ENCODE measurements at regions not wholly inside any gene's neighbourhood (a gene's known extent, or its start where the extent isn't known, plus 50 kb on each side); places are given as distances from the start of the nearest gene placed in this dataset.

DNA sequence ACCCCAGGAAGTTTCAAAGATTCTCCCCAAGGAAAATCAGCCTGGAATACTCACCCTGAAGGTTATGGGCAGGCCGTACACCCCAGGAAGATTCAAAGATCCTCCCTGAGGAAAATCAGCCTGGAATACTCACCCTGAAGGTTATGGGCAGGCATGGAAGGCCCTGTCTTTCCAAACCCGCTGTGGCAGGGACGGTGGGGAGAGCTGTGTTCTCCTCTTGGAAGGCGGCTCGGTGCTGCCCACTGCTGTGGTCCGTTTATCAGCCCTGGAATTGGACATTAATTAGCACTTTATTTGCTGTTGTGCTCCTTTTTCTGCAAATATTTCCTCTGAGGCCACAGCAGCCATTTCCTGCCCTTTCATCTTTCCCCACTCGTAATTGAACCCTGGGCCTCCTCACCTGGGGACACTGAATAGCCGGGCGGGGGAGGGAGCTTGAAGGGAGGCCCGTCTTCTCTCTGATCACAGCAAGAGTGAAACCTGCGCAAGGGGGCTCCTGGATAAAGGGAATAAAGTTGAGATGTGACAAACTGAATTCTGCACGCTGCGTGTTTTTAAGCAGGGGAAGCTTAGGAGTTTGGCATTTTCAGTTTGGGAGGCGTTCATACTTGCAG lies 308.7 kb upstream of the SALL3 start:
- Mint-ChIP-seq H3K4me3 (no peak overlapping the region), H3K36me3 (ENCODE audit: low read depth) (no peaks in the 10 kb centered on the region), H3K4me1 (ENCODE audit: low read depth) (no peaks in the 10 kb centered on the region), H3K27ac (no peak overlapping the region), H3K27me3 (ENCODE audit: low read depth) (no peaks in the 10 kb centered on the region), H3K9me3 (ENCODE audit: insufficient read depth) (no peaks in the 10 kb centered on the region)
- ChIA-PET CTCF (no interaction called here), POLR2A (no interaction called here)
- DNase-seq, result no peak
- no peak for ATAC-seq

DNA sequence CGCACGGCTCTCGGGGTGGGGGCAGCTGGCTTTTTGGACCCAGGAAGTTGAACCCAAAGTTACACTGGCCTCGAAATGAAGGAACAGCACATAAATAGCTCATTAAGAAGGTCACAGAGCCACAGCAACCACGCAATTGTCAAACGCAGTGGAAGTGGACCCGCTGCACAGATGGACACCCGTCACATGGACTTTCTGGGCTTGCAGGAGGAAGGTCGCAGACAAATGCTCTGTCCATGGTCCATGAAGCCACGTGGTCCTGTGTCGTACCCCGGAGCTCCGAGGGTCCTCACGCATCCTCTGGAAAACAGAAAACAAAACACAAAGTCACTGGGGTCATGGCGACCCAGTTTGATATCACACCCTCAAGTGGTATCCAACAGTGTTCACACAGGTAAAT lies 308.1 kb upstream of the SALL3 start:
- ATAC-seq (no peak), DNase-seq (no peak)
- H3K9me3 Mint-ChIP-seq (ENCODE audit: insufficient read depth), result no peaks in the 10 kb centered on the region
- no peak overlapping the region for H3K4me3 Mint-ChIP-seq
- ChIA-PET POLR2A (no interaction called here), CTCF (no interaction called here)
- no peaks in the 10 kb centered on the region for H3K36me3 Mint-ChIP-seq (ENCODE audit: low read depth)
- H3K4me1 Mint-ChIP-seq (ENCODE audit: low read depth), result no peaks in the 10 kb centered on the region
- no peaks in the 10 kb centered on the region for H3K27me3 Mint-ChIP-seq (ENCODE audit: low read depth)
- H3K27ac Mint-ChIP-seq, result no peak overlapping the region

DNA sequence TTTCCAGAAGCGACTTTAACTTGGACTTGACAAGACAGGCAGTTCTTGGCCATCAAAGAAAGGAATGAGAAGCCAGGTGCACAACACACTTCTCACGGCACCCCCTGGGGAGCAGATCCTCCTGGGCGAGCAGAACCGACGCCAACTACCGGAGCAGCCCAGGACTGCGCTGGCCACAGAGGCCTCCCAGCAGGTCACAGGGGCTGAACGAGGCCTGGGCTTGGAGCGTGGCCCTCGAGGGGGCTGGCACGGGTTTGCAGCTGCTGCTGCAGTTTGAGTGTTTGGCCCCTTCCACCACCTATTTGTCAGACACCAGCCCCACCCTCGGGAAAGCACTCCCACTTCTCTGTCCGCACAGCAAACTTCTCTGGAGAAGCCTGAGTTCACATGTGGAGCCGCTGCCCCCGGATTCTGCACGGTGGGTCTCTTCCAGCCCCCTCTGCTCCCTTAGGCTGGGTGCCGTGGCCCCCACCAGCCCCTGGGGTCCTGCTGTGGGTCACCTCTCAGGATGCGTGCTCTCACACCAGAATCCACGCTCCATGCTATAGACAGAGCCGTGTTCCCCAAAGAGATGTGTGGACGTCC lies 306.7 kb upstream of the SALL3 start:
- no peak overlapping the region for H3K27ac Mint-ChIP-seq
- ChIA-PET POLR2A (no interaction called here), CTCF (no interaction called here)
- ATAC-seq (no peak), DNase-seq (no peak)
- H3K9me3 Mint-ChIP-seq (ENCODE audit: insufficient read depth), result no peaks in the 10 kb centered on the region
- no peaks in the 10 kb centered on the region for H3K27me3 Mint-ChIP-seq (ENCODE audit: low read depth)
- H3K36me3 Mint-ChIP-seq (ENCODE audit: low read depth), result no peaks in the 10 kb centered on the region
- H3K4me1 Mint-ChIP-seq (ENCODE audit: low read depth), result no peaks in the 10 kb centered on the region
- H3K4me3 Mint-ChIP-seq, result no peak overlapping the region

DNA sequence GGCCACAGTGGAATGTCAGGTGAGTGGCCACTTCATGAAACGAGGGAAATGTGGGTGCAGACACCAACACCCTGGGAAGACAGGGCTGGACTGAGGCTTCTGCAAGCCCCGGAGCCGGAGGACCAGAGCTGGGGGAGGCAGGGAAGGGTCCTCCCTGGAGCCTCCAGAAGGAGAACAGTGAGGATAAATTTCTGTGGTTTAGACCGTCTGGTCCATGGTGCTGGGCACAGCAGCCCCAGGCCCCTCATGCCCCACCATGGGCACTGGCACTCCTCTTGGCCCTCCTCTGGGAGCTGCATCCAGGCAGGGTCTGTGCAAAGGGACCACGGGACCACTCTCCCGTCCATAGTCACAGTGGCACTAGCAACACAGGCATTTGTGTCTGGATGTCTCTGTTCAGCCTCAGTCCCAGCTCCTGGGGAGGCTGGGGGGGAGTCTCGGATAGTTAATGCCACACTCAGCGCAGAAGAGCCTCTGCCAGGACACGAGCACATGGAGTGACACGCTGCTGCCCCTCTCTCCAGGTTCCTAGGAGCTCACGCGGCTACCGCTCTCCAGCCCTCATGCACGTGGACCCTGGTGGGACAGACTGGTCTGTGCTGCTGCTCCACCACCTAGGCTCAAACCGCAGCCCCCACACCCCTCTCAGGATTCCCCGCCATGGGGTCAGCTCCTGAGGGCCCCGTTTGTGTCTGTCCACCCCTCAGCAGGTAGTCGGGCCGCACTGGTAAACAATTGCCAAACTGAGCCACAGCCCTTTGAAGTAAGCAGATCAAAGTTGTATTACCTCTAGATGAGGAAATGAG lies 305.9 kb upstream of the SALL3 start:
- no peak overlapping the region for H3K4me3 Mint-ChIP-seq
- H3K27me3 Mint-ChIP-seq (ENCODE audit: low read depth), result no peaks in the 10 kb centered on the region
- no peak overlapping the region for H3K27ac Mint-ChIP-seq
- ChIA-PET POLR2A (interaction anchor here (0.6 kb wide), 1 partner anchor 285 kb away, joined by 3 read pairs; no protein-coding TSS in a partner anchor), CTCF (no interaction called here)
- H3K4me1 Mint-ChIP-seq (ENCODE audit: low read depth), result peaks cover 3% of the 10 kb centered on the region
- no peaks in the 10 kb centered on the region for H3K9me3 Mint-ChIP-seq (ENCODE audit: insufficient read depth)
- no peaks in the 10 kb centered on the region for H3K36me3 Mint-ChIP-seq (ENCODE audit: low read depth)
- DNase-seq (no peak), ATAC-seq (no peak)

DNA sequence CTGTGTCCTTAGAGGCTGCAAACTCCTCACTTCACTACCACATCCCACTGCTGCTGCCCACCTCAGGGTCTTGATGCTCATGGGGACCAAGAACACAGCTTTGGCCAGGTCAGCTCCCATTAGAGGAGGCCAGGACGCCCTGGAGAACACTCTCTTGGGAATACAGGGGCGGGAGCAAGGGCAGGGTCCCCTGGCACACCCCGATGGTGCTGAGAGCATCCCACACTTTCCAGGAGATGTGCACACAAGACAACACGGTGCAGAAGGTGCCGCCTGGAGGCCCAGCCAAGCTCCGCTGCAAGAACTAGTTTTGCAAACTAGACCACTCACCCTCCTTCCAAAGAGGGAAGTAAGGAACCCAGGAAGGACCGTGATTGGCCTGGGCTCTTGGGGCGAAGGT lies 304.4 kb upstream of the SALL3 start:
- Mint-ChIP-seq H3K4me1 (ENCODE audit: low read depth) (peaks cover 3% of the 10 kb centered on the region), H3K9me3 (ENCODE audit: insufficient read depth) (no peaks in the 10 kb centered on the region), H3K27me3 (ENCODE audit: low read depth) (no peaks in the 10 kb centered on the region), H3K4me3 (no peak overlapping the region), H3K27ac (no peak overlapping the region), H3K36me3 (ENCODE audit: low read depth) (no peaks in the 10 kb centered on the region)
- DNase-seq (no peak), ATAC-seq (no peak)
- ChIA-PET CTCF (no interaction called here), POLR2A (no interaction called here)

DNA sequence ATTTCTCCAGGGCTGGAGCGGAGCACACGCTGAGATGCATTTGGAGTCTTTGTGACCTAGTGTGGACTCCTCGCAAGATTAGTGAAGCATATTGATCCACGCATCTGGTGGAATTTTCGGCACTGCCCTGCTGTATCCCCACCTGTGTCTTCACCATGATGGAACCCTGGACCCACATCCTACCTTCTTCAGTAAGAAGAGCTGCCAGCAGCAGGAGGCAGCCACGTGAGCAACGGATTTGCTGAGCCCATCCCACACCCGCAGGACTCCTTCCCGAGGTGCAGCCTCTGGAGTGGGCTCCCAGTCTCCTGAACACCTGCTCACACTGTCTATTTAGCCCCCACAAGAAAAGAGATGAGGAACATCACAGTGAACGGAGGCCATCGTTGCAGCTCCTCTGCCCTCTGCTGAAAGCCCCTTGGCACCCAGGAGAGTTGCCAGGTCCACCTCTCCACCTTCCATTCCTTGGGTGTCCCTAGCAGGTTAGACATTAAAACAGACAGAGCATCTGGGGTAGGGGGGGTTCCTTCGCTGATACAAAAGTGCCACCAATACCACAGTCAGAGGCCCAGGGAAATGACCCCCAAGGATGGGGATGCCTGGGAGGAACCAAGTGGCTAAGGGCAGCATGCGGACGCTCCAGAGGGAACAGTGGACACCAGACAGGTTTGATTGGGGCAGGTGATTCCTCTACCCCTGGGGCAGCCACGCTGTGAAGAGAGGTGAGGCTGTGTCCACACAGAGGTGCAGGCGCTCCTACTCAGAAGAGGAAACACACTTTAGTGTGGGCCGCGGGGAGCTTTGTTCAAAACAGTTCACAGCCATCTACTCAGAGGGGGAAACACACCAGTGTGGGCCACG lies 302.8 kb upstream of the SALL3 start:
- H3K4me1 Mint-ChIP-seq (ENCODE audit: low read depth), result peaks cover 3% of the 10 kb centered on the region
- H3K4me3 Mint-ChIP-seq, result no peak overlapping the region
- no peak for DNase-seq
- ChIA-PET POLR2A (no interaction called here), CTCF (no interaction called here)
- H3K27ac Mint-ChIP-seq, result no peak overlapping the region
- no peaks in the 10 kb centered on the region for H3K27me3 Mint-ChIP-seq (ENCODE audit: low read depth)
- H3K36me3 Mint-ChIP-seq (ENCODE audit: low read depth), result no peaks in the 10 kb centered on the region
- ATAC-seq, result no peak
- H3K9me3 Mint-ChIP-seq (ENCODE audit: insufficient read depth), result no peaks in the 10 kb centered on the region

DNA sequence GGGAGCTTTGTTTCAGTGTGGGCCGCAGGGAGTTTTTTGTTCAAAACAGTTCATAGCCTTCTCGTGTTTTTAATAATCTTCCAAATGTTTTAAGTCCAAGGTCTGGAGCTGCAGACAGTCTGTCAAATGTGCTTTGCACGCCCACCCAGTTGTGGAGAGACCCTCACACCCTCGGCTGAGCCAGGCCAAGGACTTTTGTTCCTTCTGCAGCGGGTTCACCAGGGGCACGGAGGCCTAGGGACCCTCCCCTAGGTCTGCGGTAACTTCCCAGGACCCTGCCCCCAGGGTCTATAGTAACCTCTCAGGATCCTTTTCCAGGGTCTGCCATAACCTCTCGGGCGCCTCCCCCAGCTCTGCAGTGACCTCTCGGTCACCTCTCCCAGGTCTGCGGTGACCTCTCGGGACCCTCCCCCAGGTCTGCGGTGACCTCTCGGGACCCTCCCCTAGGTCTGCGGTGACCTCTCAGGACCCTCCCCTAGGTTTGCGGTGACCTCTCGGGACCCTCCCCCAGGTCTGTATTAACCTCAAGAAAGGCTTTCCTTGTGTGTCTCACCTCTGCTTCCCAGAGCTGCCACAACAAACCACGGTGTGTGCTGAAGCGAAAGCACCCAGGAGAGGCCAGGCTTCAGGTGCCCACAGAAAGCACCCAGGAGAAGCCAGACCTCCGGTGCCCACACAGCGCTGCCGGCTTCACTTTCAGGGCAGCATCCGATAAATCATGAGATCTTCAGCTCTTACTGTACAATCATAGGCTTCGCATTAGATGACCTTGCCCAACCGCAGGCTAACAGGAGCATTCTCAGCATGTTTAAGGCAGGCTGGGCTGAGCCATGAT lies 301.9 kb upstream of the SALL3 start:
- Mint-ChIP-seq H3K27me3 (ENCODE audit: low read depth) (no peaks in the 10 kb centered on the region), H3K4me3 (no peak overlapping the region), H3K27ac (no peak overlapping the region), H3K36me3 (ENCODE audit: low read depth) (no peaks in the 10 kb centered on the region), H3K4me1 (ENCODE audit: low read depth) (peaks cover 3% of the 10 kb centered on the region), H3K9me3 (ENCODE audit: insufficient read depth) (no peaks in the 10 kb centered on the region)
- ATAC-seq (no peak), DNase-seq (no peak)
- ChIA-PET POLR2A (no interaction called here), CTCF (no interaction called here)

DNA sequence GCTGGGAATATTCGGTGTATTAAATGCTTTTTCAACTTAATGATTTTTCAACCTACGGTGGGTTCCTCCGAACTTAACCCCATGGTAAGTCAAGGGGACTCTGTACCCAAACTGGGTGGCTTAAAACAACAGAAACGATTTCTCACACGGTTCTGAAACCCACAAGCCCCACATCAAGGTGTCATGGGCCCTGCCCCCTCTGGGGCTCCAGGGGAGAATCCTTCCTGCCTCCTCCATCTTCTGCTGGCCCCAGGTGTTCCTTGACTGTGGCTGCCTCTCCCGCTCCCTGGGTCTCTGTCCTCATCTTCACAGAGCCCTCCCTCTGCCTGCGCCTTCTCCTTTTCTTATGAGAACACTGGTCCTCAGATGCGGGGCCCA lies 301.3 kb upstream of the SALL3 start:
- ChIA-PET CTCF (no interaction called here), POLR2A (no interaction called here)
- H3K27me3 Mint-ChIP-seq (ENCODE audit: low read depth), result no peaks in the 10 kb centered on the region
- no peaks in the 10 kb centered on the region for H3K9me3 Mint-ChIP-seq (ENCODE audit: insufficient read depth)
- DNase-seq (no peak), ATAC-seq (no peak)
- H3K4me1 Mint-ChIP-seq (ENCODE audit: low read depth), result peaks cover 3% of the 10 kb centered on the region
- no peak overlapping the region for H3K4me3 Mint-ChIP-seq
- no peaks in the 10 kb centered on the region for H3K36me3 Mint-ChIP-seq (ENCODE audit: low read depth)
- H3K27ac Mint-ChIP-seq, result no peak overlapping the region

DNA sequence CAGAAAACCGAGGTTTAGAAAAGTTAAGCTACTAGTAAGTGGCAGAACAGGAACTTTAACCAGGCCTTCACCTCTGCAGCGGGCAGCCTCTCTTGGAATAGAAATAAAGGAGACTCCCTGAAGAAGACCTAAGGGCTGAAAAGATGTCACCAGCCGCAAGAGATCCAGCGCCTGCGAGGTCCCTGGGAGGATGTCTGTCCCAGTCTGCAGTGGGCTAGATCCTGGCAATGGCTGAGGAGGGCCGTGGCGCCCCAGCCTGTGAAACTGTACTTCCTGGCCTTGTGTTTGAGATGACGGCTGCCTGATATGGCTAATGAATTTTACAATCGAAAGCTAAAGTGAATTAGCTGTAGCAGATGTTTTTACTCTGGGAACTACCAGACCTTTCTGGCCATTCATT lies 300.6 kb upstream of the SALL3 start:
- Mint-ChIP-seq H3K4me1 (ENCODE audit: low read depth) (peaks cover 3% of the 10 kb centered on the region), H3K36me3 (ENCODE audit: low read depth) (no peaks in the 10 kb centered on the region), H3K27ac (no peak overlapping the region), H3K27me3 (ENCODE audit: low read depth) (no peaks in the 10 kb centered on the region), H3K4me3 (no peak overlapping the region), H3K9me3 (ENCODE audit: insufficient read depth) (no peaks in the 10 kb centered on the region)
- ChIA-PET POLR2A (no interaction called here), CTCF (no interaction called here)
- ATAC-seq, result no peak
- no peak for DNase-seq

DNA sequence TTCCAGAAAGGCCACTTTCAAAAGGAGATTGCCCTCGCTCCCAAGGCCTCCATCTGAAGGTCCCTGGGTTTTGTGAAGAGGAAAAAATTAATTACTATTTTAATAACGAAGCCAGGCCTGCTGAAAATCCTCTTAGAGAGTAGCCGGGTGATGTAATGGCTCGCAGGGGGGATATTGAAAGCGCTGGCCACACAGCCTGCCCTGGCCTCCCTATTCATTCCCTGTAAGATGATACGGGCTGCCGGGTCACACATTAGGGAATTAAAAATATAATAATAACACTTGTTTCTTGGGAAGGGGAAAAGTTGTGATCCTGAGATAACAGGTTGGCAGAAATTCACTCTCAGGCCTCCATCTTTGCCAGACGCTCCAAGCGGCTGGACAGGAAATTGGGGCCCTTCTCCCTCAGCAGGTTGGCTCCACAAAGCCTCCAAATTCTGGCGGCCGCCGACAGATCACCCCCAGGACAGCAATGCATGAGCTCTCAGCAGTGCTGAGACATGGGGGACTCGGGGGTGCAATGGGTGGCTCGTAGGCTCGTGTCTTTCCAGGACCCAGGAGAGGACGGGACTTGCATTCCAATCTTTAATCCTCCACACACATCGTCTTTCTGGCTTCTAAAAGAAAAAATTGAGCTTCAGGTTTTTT lies 299.9 kb upstream of the SALL3 start:
- H3K36me3 Mint-ChIP-seq (ENCODE audit: low read depth), result no peaks in the 10 kb centered on the region

DNA sequence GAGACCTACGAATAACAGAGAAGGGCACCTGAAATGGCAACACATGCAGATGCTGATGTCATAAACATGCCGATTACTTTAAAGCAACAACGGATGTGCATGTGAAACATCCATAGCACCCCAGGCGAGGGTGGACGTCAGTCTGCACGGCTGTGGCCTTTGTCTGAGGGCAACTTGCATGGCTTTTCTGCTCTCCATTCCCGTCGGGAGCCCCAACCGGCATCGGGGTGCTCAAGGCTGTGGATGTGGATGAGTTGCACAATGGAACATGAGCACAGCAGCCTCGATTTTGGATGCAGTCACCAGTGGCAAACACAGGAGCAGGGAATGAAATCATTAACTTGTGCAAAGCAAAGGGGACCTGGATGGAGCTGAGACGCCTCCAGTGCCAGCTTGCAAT lies 298.2 kb upstream of the SALL3 start:
- DNase-seq (no peak), ATAC-seq (no peak)
- POLR2A ChIA-PET, result no interaction called here
- no peak overlapping the region for H3K27ac Mint-ChIP-seq
- H3K4me1 Mint-ChIP-seq (ENCODE audit: low read depth), result peaks cover 3% of the 10 kb centered on the region
- no peak overlapping the region for H3K4me3 Mint-ChIP-seq
- no peaks in the 10 kb centered on the region for H3K27me3 Mint-ChIP-seq (ENCODE audit: low read depth)
- no peaks in the 10 kb centered on the region for H3K9me3 Mint-ChIP-seq (ENCODE audit: insufficient read depth)
- H3K36me3 Mint-ChIP-seq (ENCODE audit: low read depth), result no peaks in the 10 kb centered on the region
- CTCF ChIA-PET, result no interaction called here

More for the DNA sequence above, 299.9 kb upstream of the SALL3 start:
- Mint-ChIP-seq H3K9me3 (ENCODE audit: insufficient read depth) (no peaks in the 10 kb centered on the region), H3K27ac (no peak overlapping the region), H3K4me3 (no peak overlapping the region), H3K4me1 (ENCODE audit: low read depth) (peaks cover 3% of the 10 kb centered on the region), H3K27me3 (ENCODE audit: low read depth) (no peaks in the 10 kb centered on the region)
- POLR2A ChIA-PET, result no interaction called here
- ATAC-seq (no peak), DNase-seq (no peak)
- CTCF ChIA-PET, result no interaction called here

Data from activated CD8-positive, alpha-beta T cell treated with anti-CD3 and anti-CD28 coated beads, Interleukin-2, amount 10 ng/mL, durations not matched to agents 7 days and 5 days (primary cell).